K562 (cell line): ENCODE measurements at regions not wholly inside any gene's neighbourhood (a gene's known extent, or its start where the extent isn't known, plus 50 kb on each side); places are given as distances from the start of the nearest gene placed in this dataset.

ENCODE experiments used
- ATAC-seq: fragments of 200-7000 bp; cut with Tn5 transposase; 3 replicates; pipeline ENCODE4 v1.9.1; 2020; ENCODE audit warnings: moderate library complexity
- BruUV-seq: library from RNA; stranded (reverse); fragments of 400-500 nt; replicated peaks from 2 replicates; lab custom pipeline; 2021; lab: Mats Ljungman, UMichigan
- CTCF ChIA-PET: fragments of 300-600 bp; formaldehyde crosslinking; extraction: SDS; loops from one replicate; lab custom pipeline; 2021; ENCODE audit warnings: low intra/inter-chr PET ratio; lab: Yijun Ruan, JAX
- POLR2A ChIA-PET: fragments of 300-600, 350-650 bp; sonication (Branson Sonifier 250); formaldehyde crosslinking; extraction: SDS; loops from one replicate; lab custom pipeline; 2021; ENCODE audit warnings: antibody characterized with exemption, inconsistent platforms; lab: Yijun Ruan, JAX
- DNase-seq, 4 experiments: peaks; one replicate each; pipeline versions ENCODE4 v3.0.0 to v3.0.0-alpha.2; 2011 to 2018; ENCODE audit warnings: low spot score in 3 of 4, mixed read lengths in 3 of 4; ENCODE audit errors: extremely low read depth in 1 of 4
- FAIRE-seq: peaks from 2 replicates; lab custom pipeline; 2011; peaks lifted over from hg19 to GRCh38; lab: Jason Lieb, UNC
- H2AFZ ChIP-seq: 2 replicates; pipeline ENCODE4 v1.6.0; 2011; ENCODE audit warnings: low read depth, low read length, control low read depth, inconsistent platforms
- H3K27ac ChIP-seq: fragments of 200-600 bp; 3 replicates; pipeline ENCODE4 v1.8.0; 2011; ENCODE audit warnings: low read depth, mild to moderate bottlenecking, control low read depth, inconsistent platforms, low read length, moderate library complexity, mixed read lengths; ENCODE audit errors: extremely low read depth
- H3K27me3 ChIP-seq, 2 experiments: fragments of 300-600 bp in 1 of 2; 2 replicates in 1 of 2; 3 replicates in 1 of 2; pipeline versions ENCODE4 v1.6.0 to v1.8.0; 2011; ENCODE audit warnings: inconsistent platforms in 2 of 2, low read length in 2 of 2, mild to moderate bottlenecking in 1 of 2, mixed read lengths in 1 of 2, moderate library complexity in 1 of 2; ENCODE audit not compliant: control insufficient read depth in 2 of 2, insufficient read depth in 2 of 2
- H3K36me3 ChIP-seq: fragments of 300-600 bp; 3 replicates; pipeline ENCODE4 v1.8.0; 2011; ENCODE audit warnings: mild to moderate bottlenecking, low read length, inconsistent platforms; ENCODE audit not compliant: control insufficient read depth, insufficient read depth
- H3K4me1 ChIP-seq, 2 experiments: fragments of 200-600 bp in 1 of 2; replicated peaks in 1 of 2; 2 replicates in 1 of 2; 3 replicates in 1 of 2; pipeline versions ENCODE4 v1.5.1 to v1.8.0; 2011; ENCODE audit warnings: inconsistent platforms in 2 of 2, low read length in 2 of 2, mild to moderate bottlenecking in 1 of 2, mixed read lengths in 1 of 2, moderate library complexity in 1 of 2; ENCODE audit not compliant: control insufficient read depth in 2 of 2, insufficient read depth in 2 of 2
- H3K4me2 ChIP-seq: 2 replicates; pipeline ENCODE4 v1.6.1; 2011; ENCODE audit warnings: low read length, control low read depth, inconsistent platforms, mixed read lengths; ENCODE audit not compliant: insufficient read depth
- H3K4me3 ChIP-seq: fragments of 200-600 bp; sonication (generic), shearing (Covaris generic); 2 replicates; pipeline ENCODE4 v1.5.1; 2016; ENCODE audit warnings: control low read depth, inconsistent platforms
- H3K79me2 ChIP-seq: fragments of 200-600 bp; 3 replicates; pipeline ENCODE4 v1.8.0; 2011; ENCODE audit warnings: low read length, inconsistent platforms; ENCODE audit not compliant: control insufficient read depth, insufficient read depth
- H3K9ac ChIP-seq, 2 experiments: 2 replicates each; pipeline versions ENCODE4 v1.6.0 to v1.6.1; 2011; ENCODE audit warnings: low read depth in 2 of 2, low read length in 2 of 2, control low read depth in 1 of 2, inconsistent platforms in 1 of 2, mild to moderate bottlenecking in 1 of 2, mixed read lengths in 1 of 2; ENCODE audit not compliant: insufficient read depth in 1 of 2
- H3K9me1 ChIP-seq: one replicate; pipeline ENCODE4 v1.6.0; 2011; ENCODE audit warnings: inconsistent platforms, mild to moderate bottlenecking, low read length, moderate library complexity; ENCODE audit not compliant: control insufficient read depth, insufficient read depth
- H3K9me3 ChIP-seq: replicated peaks from 2 replicates; pipeline ENCODE4 v1.5.1; 2011; ENCODE audit warnings: low read depth, low read length, inconsistent platforms; ENCODE audit not compliant: control insufficient read depth, insufficient read depth
- H4K20me1 ChIP-seq: replicated peaks from 2 replicates; pipeline ENCODE4 v1.6.1; 2011; ENCODE audit warnings: low read length, inconsistent platforms, mixed read lengths; ENCODE audit not compliant: control insufficient read depth, insufficient read depth
- ATF7 ChIP-seq: fragments of 450-650 bp; IDR thresholded peaks from 2 replicates; pipeline ENCODE4 v1.7.1; 2014; ENCODE audit warnings: mild to moderate bottlenecking, moderate library complexity
- JUND ChIP-seq, 2 experiments: IDR thresholded peaks; 2 replicates in 1 of 2; 3 replicates in 1 of 2; pipeline ENCODE4 v1.6.1; 2011; ENCODE audit warnings: borderline replicate concordance in 2 of 2, low read depth in 2 of 2, low read length in 2 of 2, improper control_type of control experiment in 1 of 2, missing biosample characterization in 1 of 2, missing genetic modification characterization in 1 of 2, missing genetic modification reagents in 1 of 2
- NCOR1 ChIP-seq: fragments of 450-650 bp; IDR thresholded peaks from 2 replicates; pipeline ENCODE4 v1.6.1; 2016; ENCODE audit warnings: mild to moderate bottlenecking, moderate library complexity
- NR1H2 ChIP-seq: sonication (generic); formaldehyde crosslinking; IDR thresholded peaks from 2 replicates; pipeline ENCODE4 v1.4.0; 2020; ENCODE audit warnings: mild to moderate bottlenecking, missing genetic modification reagents
- NR3C1 ChIP-seq: sonication (generic); formaldehyde crosslinking; IDR thresholded peaks from 2 replicates; pipeline ENCODE4 v1.8.1; 2022; ENCODE audit warnings: missing genetic modification reagents
- PRPF4 ChIP-seq: fragments of 200-400 bp; formaldehyde crosslinking; IDR thresholded peaks from one replicate; pipeline ENCODE4 v1.6.1; 2017; ENCODE audit warnings: low read length, low read depth, mild to moderate bottlenecking; ENCODE audit not compliant: insufficient read depth, poor library complexity, severe bottlenecking
- ZNF445 ChIP-seq: fragments of 250-450 bp; sonication (Bioruptor Pico); IDR thresholded peaks from 2 replicates; pipeline ENCODE4 v1.4.0; 2020; ENCODE audit warnings: low read depth, mild to moderate bottlenecking, moderate library complexity
- WGBS: fragments of 100-300 bp; shearing (Covaris generic); methylation state at CpG from one replicate; pipeline ENCODE4 v1.1.6; 2016; ENCODE audit warnings: low coverage, mixed read lengths; ENCODE audit not compliant: insufficient coverage; ENCODE audit errors: missing lambda C conversion rate; 5-methylcytosine and 5-hydroxymethylcytosine counted together
- in situ Hi-C: fragments of 300-500 bp; cut with MboI; formaldehyde crosslinking; loops from 4 replicates; pipeline ENCODE4 v1.15.0; 2018; ENCODE audit warnings: inconsistent platforms, mixed read lengths
- intact Hi-C: fragments of 100-400 bp; cut with micrococcal nuclease; formaldehyde crosslinking; loops from 2 replicates; pipeline ENCODE4 v1.14.2; 2022
- TF ChIP-seq, protein P1 (sequence below), 2 experiments: fragments of 450-650 bp in 1 of 2; sonication (generic) in 1 of 2; formaldehyde crosslinking in 1 of 2; IDR thresholded peaks in 1 of 2; conservative IDR thresholded peaks in 1 of 2; 2 replicates each; pipeline versions ENCODE4 v1.6.1 to v1.8.1; 2016 to 2023; ENCODE audit warnings: mild to moderate bottlenecking in 2 of 2, moderate library complexity in 2 of 2, inconsistent platforms in 1 of 2, missing genetic modification reagents in 1 of 2

- no peaks in the 10 kb centered on the region for H3K79me2 ChIP-seq
- H2AFZ ChIP-seq: no peak overlapping the region
- intact Hi-C loops: no loop called here
- FAIRE-seq (no peak), ATAC-seq (no peak), DNase-seq (no peak)
- TF ChIP-seq JUND (IDR thresholded peaks at IDR 0.05; ENCODE audit: borderline replicate concordance, low read depth, low read length) (no peak), JUND (tag; IDR thresholded peaks at IDR 0.05; ENCODE audit: borderline replicate concordance, low read depth, low read length) (peak; percentile 40; the same call in 1 of the 3 replicates), NCOR1 (no peak), PRPF4 (no peak), NR1H2 (CRISPR knock-in tag) (no peak), NR3C1 (CRISPR knock-in tag) (no peak), ATF7 (peak; percentile 63; the same call in 1 of the 2 replicates), ZNF445 (no peak)
- TF ChIP-seq, protein P1, sequence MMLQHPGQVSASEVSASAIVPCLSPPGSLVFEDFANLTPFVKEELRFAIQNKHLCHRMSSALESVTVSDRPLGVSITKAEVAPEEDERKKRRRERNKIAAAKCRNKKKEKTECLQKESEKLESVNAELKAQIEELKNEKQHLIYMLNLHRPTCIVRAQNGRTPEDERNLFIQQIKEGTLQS (IDR thresholded peaks at IDR 0.05): peak; percentile 87
- TF ChIP-seq, protein P1 (CRISPR knock-in tag; conservative IDR thresholded peaks at IDR 0.05): no peak
- no peaks in the 10 kb centered on the region for H3K9me3 ChIP-seq
- BruUV-seq: no TSS peak
- no peaks in the 10 kb centered on the region for H3K9me1 ChIP-seq
- H4K20me1 ChIP-seq: no peaks in the 10 kb centered on the region
- H3K27me3 ChIP-seq: no peaks in the 10 kb centered on the region
- in situ Hi-C loops: no loop called here
- no peaks in the 10 kb centered on the region for H3K4me1 ChIP-seq
- ChIA-PET POLR2A (no interaction called here), CTCF (no interaction called here)
- H3K27ac ChIP-seq: no peak overlapping the region
- no peaks in the 10 kb centered on the region for H3K36me3 ChIP-seq
- WGBS: 4% methylated on average over 2 of the region's 2 CpGs
- no peak overlapping the region for H3K4me2 ChIP-seq
- no peak overlapping the region for H3K9ac ChIP-seq
- H3K4me3 ChIP-seq: no peak overlapping the region
Measured at GRCh38 chr18:1422634-1423033, 518.0 kb downstream of the ADCYAP1 start.
